ENCODE measurements at regions not wholly inside any gene's neighbourhood (a gene's known extent, or its start where the extent isn't known, plus 50 kb on each side); places are given as distances from the start of the nearest gene placed in this dataset.

- no peak for TF ChIP-seq CTCF (IDR thresholded peaks at IDR 0.05)
- TF ChIP-seq POLR2A (IDR thresholded peaks at IDR 0.05): no peak
- TF ChIP-seq EP300 (IDR thresholded peaks at IDR 0.05): no peak
These were observed 130.7 kb downstream of the DHX35 start for GRCh38 chr20:39092733-39093410.

Data from ovary (tissue), 3 donors.